Endothelial cell of umbilical vein (primary cell): ENCODE measurements at regions not wholly inside any gene's neighbourhood (a gene's known extent, or its start where the extent isn't known, plus 50 kb on each side); places are given as distances from the start of the nearest gene placed in this dataset.

Source experiments
- EZH2 ChIP-seq: IDR thresholded peaks from 2 replicates; pipeline ENCODE4 v1.6.1; 2012; ENCODE audit warnings: borderline replicate concordance, low read depth, mild to moderate bottlenecking, moderate library complexity, low read length, inconsistent platforms; ENCODE audit not compliant: severe bottlenecking
- FOS ChIP-seq: IDR thresholded peaks from 2 replicates; pipeline ENCODE4 v1.6.1; 2011; ENCODE audit warnings: mild to moderate bottlenecking, low read length, moderate library complexity, borderline replicate concordance; ENCODE audit not compliant: insufficient read depth
- JUN ChIP-seq: IDR thresholded peaks from 2 replicates; pipeline ENCODE4 v1.6.1; 2011; ENCODE audit warnings: borderline replicate concordance, low read depth; ENCODE audit not compliant: insufficient read length, insufficient read depth
- POLR2A ChIP-seq: IDR thresholded peaks from 2 replicates; pipeline ENCODE4 v1.6.1; 2012; ENCODE audit warnings: low read depth, mild to moderate bottlenecking, control low read depth, low read length
- POLR2AphosphoS5 ChIP-seq: IDR thresholded peaks from 2 replicates; pipeline ENCODE4 v1.6.1; 2012; ENCODE audit warnings: low read depth, mild to moderate bottlenecking, control low read depth, low read length, moderate library complexity; ENCODE audit not compliant: insufficient read depth
- TF ChIP-seq, protein P1 (sequence below), 2 donors: IDR thresholded peaks; 1 replicate in 1 of 2; 2 replicates in 1 of 2; pipeline ENCODE4 v1.5.1; 2011; ENCODE audit warnings: low read length in 2 of 2, mild to moderate bottlenecking in 2 of 2, moderate library complexity in 2 of 2, control low read depth in 1 of 2, inconsistent platforms in 1 of 2, low read depth in 1 of 2; ENCODE audit not compliant: insufficient read depth in 1 of 2; ENCODE audit errors: extremely low read depth in 1 of 2

DNA sequence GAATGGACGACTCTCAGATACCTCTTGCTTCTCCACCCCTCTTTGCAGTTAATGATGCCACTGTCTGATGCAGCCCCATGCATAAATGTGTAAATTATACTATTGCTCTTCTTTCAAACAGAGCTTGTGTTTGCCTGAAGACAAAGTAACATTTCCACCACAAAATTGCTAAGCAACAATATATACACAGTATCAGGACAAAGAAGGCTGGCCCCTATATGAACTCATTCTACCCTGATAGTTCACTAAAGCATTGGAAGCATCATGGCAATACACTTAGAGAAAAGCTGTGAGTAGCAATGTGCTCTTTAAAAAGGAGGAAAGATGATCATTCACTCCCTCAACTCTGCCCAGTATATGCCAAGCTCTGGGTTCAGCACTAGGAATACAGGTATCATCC lies 427.0 kb upstream of the CPEB2 start:
- TF ChIP-seq, protein P1, sequence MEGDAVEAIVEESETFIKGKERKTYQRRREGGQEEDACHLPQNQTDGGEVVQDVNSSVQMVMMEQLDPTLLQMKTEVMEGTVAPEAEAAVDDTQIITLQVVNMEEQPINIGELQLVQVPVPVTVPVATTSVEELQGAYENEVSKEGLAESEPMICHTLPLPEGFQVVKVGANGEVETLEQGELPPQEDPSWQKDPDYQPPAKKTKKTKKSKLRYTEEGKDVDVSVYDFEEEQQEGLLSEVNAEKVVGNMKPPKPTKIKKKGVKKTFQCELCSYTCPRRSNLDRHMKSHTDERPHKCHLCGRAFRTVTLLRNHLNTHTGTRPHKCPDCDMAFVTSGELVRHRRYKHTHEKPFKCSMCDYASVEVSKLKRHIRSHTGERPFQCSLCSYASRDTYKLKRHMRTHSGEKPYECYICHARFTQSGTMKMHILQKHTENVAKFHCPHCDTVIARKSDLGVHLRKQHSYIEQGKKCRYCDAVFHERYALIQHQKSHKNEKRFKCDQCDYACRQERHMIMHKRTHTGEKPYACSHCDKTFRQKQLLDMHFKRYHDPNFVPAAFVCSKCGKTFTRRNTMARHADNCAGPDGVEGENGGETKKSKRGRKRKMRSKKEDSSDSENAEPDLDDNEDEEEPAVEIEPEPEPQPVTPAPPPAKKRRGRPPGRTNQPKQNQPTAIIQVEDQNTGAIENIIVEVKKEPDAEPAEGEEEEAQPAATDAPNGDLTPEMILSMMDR (IDR thresholded peaks at IDR 0.05; ENCODE audit: extremely low read depth in 1 of 2, insufficient read depth in 1 of 2, low read depth in 1 of 2, low read length in 2 of 2) = no peak
- TF ChIP-seq POLR2A (no peak), POLR2AphosphoS5 (no peak), FOS (no peak), JUN (no peak), EZH2 (no peak)
